Neural progenitor cell (in vitro differentiated cells): ENCODE measurements at regions not wholly inside any gene's neighbourhood (a gene's known extent, or its start where the extent isn't known, plus 50 kb on each side); places are given as distances from the start of the nearest gene placed in this dataset.

Source experiments
- EZH2phosphoT487 ChIP-seq: fragments of 200-600 bp; sonication (generic); IDR thresholded peaks from 2 replicates; pipeline ENCODE4 v1.6.1; 2017; ENCODE audit warnings: antibody characterized with exemption
- TF ChIP-seq, protein P1 (sequence below): fragments of 200-600 bp; sonication (generic); IDR thresholded peaks from 2 replicates; pipeline ENCODE4 v1.5.1; 2017; ENCODE audit warnings: antibody characterized with exemption, mild to moderate bottlenecking

DNA sequence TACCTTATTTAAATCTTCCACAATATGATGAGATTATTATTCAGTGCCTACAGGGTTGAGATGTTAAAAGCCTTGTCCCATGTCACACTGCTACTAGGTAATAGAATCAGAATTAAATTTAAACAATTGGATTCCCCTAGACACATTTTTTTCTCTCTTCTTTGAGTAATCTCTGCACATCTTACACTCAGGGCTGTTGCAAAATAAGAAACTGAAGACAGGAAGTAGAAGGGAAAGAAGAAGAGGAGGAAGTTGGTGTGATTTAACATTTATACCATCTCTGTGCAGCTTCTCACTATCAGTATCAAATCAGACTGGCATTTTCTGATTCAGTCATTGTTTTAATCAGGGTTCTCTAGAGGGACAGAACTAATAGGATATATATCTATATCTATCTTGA lies 677.6 kb downstream of the IRS1 start:
- TF ChIP-seq, protein P1, sequence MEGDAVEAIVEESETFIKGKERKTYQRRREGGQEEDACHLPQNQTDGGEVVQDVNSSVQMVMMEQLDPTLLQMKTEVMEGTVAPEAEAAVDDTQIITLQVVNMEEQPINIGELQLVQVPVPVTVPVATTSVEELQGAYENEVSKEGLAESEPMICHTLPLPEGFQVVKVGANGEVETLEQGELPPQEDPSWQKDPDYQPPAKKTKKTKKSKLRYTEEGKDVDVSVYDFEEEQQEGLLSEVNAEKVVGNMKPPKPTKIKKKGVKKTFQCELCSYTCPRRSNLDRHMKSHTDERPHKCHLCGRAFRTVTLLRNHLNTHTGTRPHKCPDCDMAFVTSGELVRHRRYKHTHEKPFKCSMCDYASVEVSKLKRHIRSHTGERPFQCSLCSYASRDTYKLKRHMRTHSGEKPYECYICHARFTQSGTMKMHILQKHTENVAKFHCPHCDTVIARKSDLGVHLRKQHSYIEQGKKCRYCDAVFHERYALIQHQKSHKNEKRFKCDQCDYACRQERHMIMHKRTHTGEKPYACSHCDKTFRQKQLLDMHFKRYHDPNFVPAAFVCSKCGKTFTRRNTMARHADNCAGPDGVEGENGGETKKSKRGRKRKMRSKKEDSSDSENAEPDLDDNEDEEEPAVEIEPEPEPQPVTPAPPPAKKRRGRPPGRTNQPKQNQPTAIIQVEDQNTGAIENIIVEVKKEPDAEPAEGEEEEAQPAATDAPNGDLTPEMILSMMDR: no peak
- TF ChIP-seq EZH2phosphoT487: no peak
